ENCODE measurements at regions not wholly inside any gene's neighbourhood (a gene's known extent, or its start where the extent isn't known, plus 50 kb on each side); places are given as distances from the start of the nearest gene placed in this dataset.

GRCh38 chr6:166850677-166851076, 105.7 kb downstream of the RNASET2 start:
- TF ChIP-seq CTCF (conservative IDR thresholded peaks at IDR 0.05; ENCODE audit: low read length): no peak
- no peak for TF ChIP-seq EZH2phosphoT487 (IDR thresholded peaks at IDR 0.05; ENCODE audit: borderline replicate concordance)

All from Loucy (cell line).